Renal cortex interstitium (tissue), 11 donors: ENCODE measurements at regions not wholly inside any gene's neighbourhood (a gene's known extent, or its start where the extent isn't known, plus 50 kb on each side); places are given as distances from the start of the nearest gene placed in this dataset.
"Not testable (repeated sequence)": the region's sequence is repeated elsewhere in the genome, so short reads cannot be mapped to it uniquely, and the experiment has no call there.

Source experiments
- DNase-seq, 11 donors: peaks; one replicate each; pipeline ENCODE4 v3.0.0-alpha.2; 2013; ENCODE audit warnings: low read depth in 9 of 11, low spot score in 4 of 11; ENCODE audit errors: extremely low read depth in 1 of 11

- DNase-seq = not testable (repeated sequence)
Observed at GRCh38 chr2:89537862-89538261, 846.4 kb downstream of the RPIA start.

GRCh38 chr2:89544110-89544509, 852.6 kb downstream of the RPIA start:
- DNase-seq = not testable (repeated sequence)

- DNase-seq = not testable (repeated sequence)
Observed at GRCh38 chr2:89579154-89579553, 887.7 kb downstream of the RPIA start.

GRCh38 chr2:89582816-89583215, 891.3 kb downstream of the RPIA start:
- DNase-seq = not testable (repeated sequence)

- DNase-seq = not testable (repeated sequence)
Observed at GRCh38 chr2:89584046-89584445, 892.6 kb downstream of the RPIA start.

- peak in 1 of 11 donors; percentile 0 for DNase-seq
Observed at GRCh38 chr2:89584868-89585557, 893.5 kb downstream of the RPIA start.

- DNase-seq = peak in 6 of 11 donors; percentile 3 to 32 (median 17)
Observed at GRCh38 chr2:89585558-89585920, 894.1 kb downstream of the RPIA start.

GRCh38 chr2:89599843-89600242, 908.4 kb downstream of the RPIA start:
- not testable (repeated sequence) for DNase-seq

GRCh38 chr2:89606514-89606913, 915.0 kb downstream of the RPIA start:
- not testable (repeated sequence) for DNase-seq

GRCh38 chr2:89610207-89610926, 918.9 kb downstream of the RPIA start:
- not testable (repeated sequence) for DNase-seq

- not testable (repeated sequence) for DNase-seq
Observed at GRCh38 chr2:89610927-89611515, 919.5 kb downstream of the RPIA start.

- peak in 1 of 11 donors; percentile 1 for DNase-seq
Observed at GRCh38 chr2:89611710-89612109, 920.2 kb downstream of the RPIA start.

- DNase-seq = not testable (repeated sequence)
Observed at GRCh38 chr2:89649268-89649667, 957.8 kb downstream of the RPIA start.

GRCh38 chr2:89679254-89679653, 987.8 kb downstream of the RPIA start:
- DNase-seq = not testable (repeated sequence)
